ENCODE measurements at regions not wholly inside any gene's neighbourhood (a gene's known extent, or its start where the extent isn't known, plus 50 kb on each side); places are given as distances from the start of the nearest gene placed in this dataset.

DNA sequence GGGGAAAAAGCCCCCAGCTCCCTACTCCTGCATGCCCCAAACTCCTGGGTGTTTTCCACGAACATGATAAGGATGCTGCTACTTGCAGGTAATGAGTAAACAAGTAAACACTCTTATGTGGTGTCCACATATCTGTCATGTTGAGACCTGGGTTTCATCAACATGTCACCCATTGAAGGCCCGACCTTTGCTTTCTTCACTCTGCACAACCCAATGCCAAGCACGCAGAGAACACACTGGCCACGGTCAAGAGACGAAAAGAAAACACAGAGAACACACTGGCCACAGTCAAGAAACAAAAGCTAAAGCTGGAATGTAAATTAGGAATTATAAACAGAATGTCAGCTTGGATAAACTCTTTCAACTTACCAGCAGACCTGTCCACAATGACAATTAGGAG lies 143.1 kb downstream of the TTC32 start:
- Histone ChIP-seq H3K27me3 (ENCODE audit: insufficient read depth, low read length) (no peaks in the 10 kb centered on the region), H3K36me3 (ENCODE audit: insufficient read depth, low read length) (no peaks in the 10 kb centered on the region), H3K9me3 (ENCODE audit: low read length) (no peaks in the 10 kb centered on the region), H3F3A (ENCODE audit: insufficient read depth, low read length) (no peaks in the 10 kb centered on the region), H3K9ac (ENCODE audit: low read length) (no peak overlapping the region), H4K20me1 (ENCODE audit: insufficient read depth, low read length) (no peaks in the 10 kb centered on the region), H2AFZ (ENCODE audit: low read length) (no peak overlapping the region), H3K4me2 (ENCODE audit: low read length) (no peak overlapping the region), H3K4me3 (ENCODE audit: low read depth, low read length, poor library complexity, severe bottlenecking) (no peak overlapping the region), H3K27ac (ENCODE audit: low read depth, low read length, poor library complexity, severe bottlenecking) (no peak overlapping the region), H3K9me2 (ENCODE audit: low read depth, low read length) (no peaks in the 10 kb centered on the region), H3K4me1 (ENCODE audit: insufficient read depth, low read length, severe bottlenecking) (no peaks in the 10 kb centered on the region), H3K79me2 (ENCODE audit: insufficient read depth, low read length) (no peaks in the 10 kb centered on the region)
- TF ChIP-seq, protein P1, sequence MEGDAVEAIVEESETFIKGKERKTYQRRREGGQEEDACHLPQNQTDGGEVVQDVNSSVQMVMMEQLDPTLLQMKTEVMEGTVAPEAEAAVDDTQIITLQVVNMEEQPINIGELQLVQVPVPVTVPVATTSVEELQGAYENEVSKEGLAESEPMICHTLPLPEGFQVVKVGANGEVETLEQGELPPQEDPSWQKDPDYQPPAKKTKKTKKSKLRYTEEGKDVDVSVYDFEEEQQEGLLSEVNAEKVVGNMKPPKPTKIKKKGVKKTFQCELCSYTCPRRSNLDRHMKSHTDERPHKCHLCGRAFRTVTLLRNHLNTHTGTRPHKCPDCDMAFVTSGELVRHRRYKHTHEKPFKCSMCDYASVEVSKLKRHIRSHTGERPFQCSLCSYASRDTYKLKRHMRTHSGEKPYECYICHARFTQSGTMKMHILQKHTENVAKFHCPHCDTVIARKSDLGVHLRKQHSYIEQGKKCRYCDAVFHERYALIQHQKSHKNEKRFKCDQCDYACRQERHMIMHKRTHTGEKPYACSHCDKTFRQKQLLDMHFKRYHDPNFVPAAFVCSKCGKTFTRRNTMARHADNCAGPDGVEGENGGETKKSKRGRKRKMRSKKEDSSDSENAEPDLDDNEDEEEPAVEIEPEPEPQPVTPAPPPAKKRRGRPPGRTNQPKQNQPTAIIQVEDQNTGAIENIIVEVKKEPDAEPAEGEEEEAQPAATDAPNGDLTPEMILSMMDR (IDR thresholded peaks at IDR 0.05; ENCODE audit: low read length), result no peak
- TF ChIP-seq EZH2 (IDR thresholded peaks at IDR 0.05; ENCODE audit: borderline replicate concordance, low read length), result no peak

DNA sequence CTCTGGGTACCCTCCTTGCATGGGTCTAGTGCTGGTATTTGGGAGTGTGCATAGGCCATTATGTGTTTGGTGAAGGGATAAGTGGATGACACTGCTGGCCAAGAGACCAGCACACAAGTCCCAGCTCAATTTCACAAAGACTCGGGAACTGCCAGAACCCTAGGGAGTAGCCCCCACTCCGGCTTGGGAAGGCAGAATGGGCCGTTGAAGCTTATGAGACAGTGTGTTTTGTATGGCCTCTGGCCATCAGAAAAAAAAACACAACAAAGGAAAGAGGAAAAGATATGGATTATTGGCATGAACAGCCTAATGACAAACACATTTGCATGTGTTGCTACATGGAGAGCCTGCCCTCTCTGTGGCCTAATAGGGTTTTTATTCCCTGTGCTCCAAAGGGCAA lies 144.2 kb downstream of the TTC32 start:
- Histone ChIP-seq H3K4me1 (ENCODE audit: insufficient read depth, low read length, severe bottlenecking) (no peaks in the 10 kb centered on the region), H3K79me2 (ENCODE audit: insufficient read depth, low read length) (no peaks in the 10 kb centered on the region), H3K27ac (ENCODE audit: low read depth, low read length, poor library complexity, severe bottlenecking) (no peak overlapping the region), H4K20me1 (ENCODE audit: insufficient read depth, low read length) (no peaks in the 10 kb centered on the region), H3F3A (ENCODE audit: insufficient read depth, low read length) (no peaks in the 10 kb centered on the region), H3K4me3 (ENCODE audit: low read depth, low read length, poor library complexity, severe bottlenecking) (no peak overlapping the region), H3K9me2 (ENCODE audit: low read depth, low read length) (no peaks in the 10 kb centered on the region), H3K9ac (ENCODE audit: low read length) (no peak overlapping the region), H3K9me3 (ENCODE audit: low read length) (no peaks in the 10 kb centered on the region), H2AFZ (ENCODE audit: low read length) (no peak overlapping the region), H3K4me2 (ENCODE audit: low read length) (no peak overlapping the region), H3K36me3 (ENCODE audit: insufficient read depth, low read length) (no peaks in the 10 kb centered on the region), H3K27me3 (ENCODE audit: insufficient read depth, low read length) (no peaks in the 10 kb centered on the region)
- TF ChIP-seq EZH2 (IDR thresholded peaks at IDR 0.05; ENCODE audit: borderline replicate concordance, low read length), result no peak
- TF ChIP-seq, protein P1 (IDR thresholded peaks at IDR 0.05; ENCODE audit: low read length), result no peak

DNA sequence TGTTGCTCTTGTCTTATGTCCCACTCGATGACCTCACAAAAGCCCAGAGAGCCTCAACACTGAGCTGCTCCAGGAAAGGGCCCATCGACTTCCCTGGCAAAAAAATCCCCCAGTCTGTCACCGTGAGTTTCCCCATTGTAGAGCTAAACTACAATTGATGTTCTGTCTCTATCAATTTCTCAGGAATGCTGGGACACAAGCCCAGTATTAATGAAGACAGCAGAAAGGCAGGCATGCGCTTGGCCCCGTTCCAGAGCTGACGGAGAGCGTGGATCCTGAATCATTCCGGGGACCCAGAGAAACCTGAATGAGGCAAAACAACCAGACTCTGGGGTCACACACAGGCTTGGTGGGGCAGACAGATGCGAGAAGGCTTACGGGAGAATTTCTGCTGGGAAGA lies 146.9 kb downstream of the TTC32 start:
- 0 out of 2 replicates have a peak, but pooled peaks cover 2% of the 10 kb centered on the region for H3K27me3 ChIP-seq (ENCODE audit: insufficient read depth, low read length)
- no peaks in the 10 kb centered on the region for H3K36me3 ChIP-seq (ENCODE audit: insufficient read depth, low read length)
- H3K4me3 ChIP-seq (ENCODE audit: low read depth, low read length, poor library complexity, severe bottlenecking), result no peak overlapping the region
- no peaks in the 10 kb centered on the region for H3F3A ChIP-seq (ENCODE audit: insufficient read depth, low read length)
- H2AFZ ChIP-seq (ENCODE audit: low read length), result no peak overlapping the region
- no peak overlapping the region for H3K27ac ChIP-seq (ENCODE audit: low read depth, low read length, poor library complexity, severe bottlenecking)
- TF ChIP-seq, protein P1 (IDR thresholded peaks at IDR 0.05; ENCODE audit: low read length), result no peak
- H3K4me2 ChIP-seq (ENCODE audit: low read length), result no peak overlapping the region
- no peaks in the 10 kb centered on the region for H3K9me2 ChIP-seq (ENCODE audit: low read depth, low read length)
- H3K9ac ChIP-seq (ENCODE audit: low read length), result no peak overlapping the region
- no peaks in the 10 kb centered on the region for H3K9me3 ChIP-seq (ENCODE audit: low read length)
- no peaks in the 10 kb centered on the region for H3K79me2 ChIP-seq (ENCODE audit: insufficient read depth, low read length)
- no peaks in the 10 kb centered on the region for H3K4me1 ChIP-seq (ENCODE audit: insufficient read depth, low read length, severe bottlenecking)
- no peaks in the 10 kb centered on the region for H4K20me1 ChIP-seq (ENCODE audit: insufficient read depth, low read length)

Data from OCI-LY1 (cell line).